ENCODE measurements at regions not wholly inside any gene's neighbourhood (a gene's known extent, or its start where the extent isn't known, plus 50 kb on each side); places are given as distances from the start of the nearest gene placed in this dataset.

- TF ChIP-seq CTCF (IDR thresholded peaks at IDR 0.05; ENCODE audit: poor library complexity, severe bottlenecking) = no peak
- TF ChIP-seq REST (IDR thresholded peaks at IDR 0.05; ENCODE audit: borderline replicate concordance) = no peak
- no peak for TF ChIP-seq EZH2 (IDR thresholded peaks at IDR 0.05; ENCODE audit: borderline replicate concordance, insufficient read depth, low read length, poor library complexity, severe bottlenecking)
Observed at GRCh38 chr21:38567335-38567969, 69.2 kb upstream of the ERG start.

Measured in neural cell (in vitro differentiated cells).